ENCODE measurements at regions not wholly inside any gene's neighbourhood (a gene's known extent, or its start where the extent isn't known, plus 50 kb on each side); places are given as distances from the start of the nearest gene placed in this dataset.

GRCh38 chrX:7789200-7789599, 53.8 kb upstream of the VCX start:
- DNase-seq, result no peak

- DNase-seq, result no peak
Measured at GRCh38 chrX:7788334-7788733, 54.6 kb upstream of the VCX start.

- DNase-seq, result no peak
Measured at GRCh38 chrX:7787714-7788113, 55.3 kb upstream of the VCX start.

- no peak for DNase-seq
Measured at GRCh38 chrX:7784580-7784979, 58.4 kb upstream of the VCX start.

DNA sequence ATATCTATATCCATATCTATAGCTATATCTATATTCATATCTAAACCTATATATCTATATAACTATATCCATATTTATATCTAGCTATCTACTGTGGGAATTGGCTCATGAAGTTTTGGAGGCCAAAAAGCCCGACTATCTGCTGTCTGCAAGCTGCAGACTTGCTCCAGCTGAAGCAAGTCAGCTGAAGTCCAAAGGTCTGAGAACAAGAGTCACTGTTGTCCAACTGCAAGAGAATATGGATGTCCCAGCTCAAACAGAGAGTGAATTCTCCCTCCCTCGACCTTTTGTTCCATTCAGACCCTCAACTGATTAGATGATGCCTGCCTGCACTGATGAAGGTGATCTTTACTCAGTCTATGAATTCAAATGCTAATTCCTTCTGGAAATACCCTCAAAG, 63.3 kb upstream of the VCX start:
- DNase-seq, result no peak

- DNase-seq, result no peak
Measured at GRCh38 chrX:7775987-7776386, 67.0 kb upstream of the VCX start.

- DNase-seq, result no peak
Measured at GRCh38 chrX:7771788-7772438, 71.1 kb upstream of the VCX start.

GRCh38 chrX:7759830-7760229, 83.1 kb upstream of the VCX start:
- no peak for DNase-seq

- no peak for DNase-seq
Measured at GRCh38 chrX:7746856-7747255, 96.1 kb upstream of the VCX start.

- no peak for DNase-seq
Measured at GRCh38 chrX:7730071-7730470, 112.9 kb upstream of the VCX start.

- no peak for DNase-seq
Measured at GRCh38 chrX:7720519-7720918, 122.5 kb upstream of the VCX start.

DNA sequence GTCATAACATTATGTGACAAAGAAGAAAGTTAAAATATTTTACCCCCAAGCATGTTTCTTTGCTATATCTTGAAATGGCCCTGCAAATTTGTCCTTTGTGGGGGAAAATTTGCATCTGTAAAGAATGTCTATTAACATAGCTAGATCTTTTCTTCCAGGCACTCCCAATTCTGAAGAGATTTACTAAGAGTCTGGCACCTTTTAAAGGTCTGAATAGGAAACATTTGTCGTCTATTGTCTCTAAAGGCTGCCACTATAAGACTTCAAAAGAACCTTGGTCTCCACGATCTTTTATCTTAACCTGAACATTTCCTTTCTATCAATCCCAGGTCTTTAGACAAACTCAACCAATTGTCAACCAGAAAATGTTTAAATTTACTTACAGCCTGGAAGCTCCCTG, 128.6 kb upstream of the VCX start:
- no peak for DNase-seq

DNA sequence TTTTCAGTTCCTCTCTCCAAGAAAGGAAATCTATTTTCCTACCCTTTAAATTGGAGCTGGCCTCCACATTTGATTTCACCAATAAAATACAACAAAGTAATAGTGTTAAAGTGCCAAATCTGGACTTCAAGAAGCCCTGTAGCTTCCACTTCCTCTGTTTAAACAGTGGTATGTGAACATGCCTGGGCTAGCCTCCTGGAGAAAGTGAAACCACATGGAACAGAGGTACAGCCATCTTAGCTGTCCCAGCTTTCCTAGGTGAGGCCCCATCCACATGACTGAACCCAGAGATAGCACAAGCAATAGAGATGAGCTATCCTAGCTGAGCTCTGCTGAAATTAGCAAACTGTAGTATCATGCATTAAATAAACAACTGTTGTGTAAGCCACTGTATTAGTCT, 131.8 kb upstream of the VCX start:
- no peak for DNase-seq

- no peak for DNase-seq
Measured at GRCh38 chrX:7709845-7710244, 133.1 kb upstream of the VCX start.

GRCh38 chrX:7706032-7706431, 136.9 kb upstream of the VCX start:
- no peak for DNase-seq

GRCh38 chrX:7704205-7704604, 138.8 kb upstream of the VCX start:
- no peak for DNase-seq

- no peak for DNase-seq
Measured at GRCh38 chrX:7698248-7698647, 144.7 kb upstream of the VCX start.

DNA sequence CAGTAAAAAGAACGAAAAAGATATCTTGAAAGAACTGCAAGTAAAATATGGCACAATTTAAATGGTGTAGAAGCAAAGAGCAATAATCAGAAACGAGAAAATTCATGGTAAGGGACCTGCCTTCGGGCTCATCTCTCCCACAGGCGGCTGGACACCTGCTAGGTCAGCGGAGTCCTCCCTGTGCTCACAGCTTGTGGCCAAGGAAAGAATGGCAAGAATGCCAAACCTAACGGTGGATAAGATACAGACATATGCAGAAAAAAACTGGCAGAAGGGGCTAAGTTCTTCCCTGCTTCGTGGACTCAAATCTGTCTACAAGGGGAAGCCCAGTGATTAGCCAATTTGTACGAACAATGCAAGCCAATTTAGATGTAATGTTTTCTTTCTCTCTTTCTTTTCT, 152.1 kb upstream of the VCX start:
- no peak for DNase-seq

DNA sequence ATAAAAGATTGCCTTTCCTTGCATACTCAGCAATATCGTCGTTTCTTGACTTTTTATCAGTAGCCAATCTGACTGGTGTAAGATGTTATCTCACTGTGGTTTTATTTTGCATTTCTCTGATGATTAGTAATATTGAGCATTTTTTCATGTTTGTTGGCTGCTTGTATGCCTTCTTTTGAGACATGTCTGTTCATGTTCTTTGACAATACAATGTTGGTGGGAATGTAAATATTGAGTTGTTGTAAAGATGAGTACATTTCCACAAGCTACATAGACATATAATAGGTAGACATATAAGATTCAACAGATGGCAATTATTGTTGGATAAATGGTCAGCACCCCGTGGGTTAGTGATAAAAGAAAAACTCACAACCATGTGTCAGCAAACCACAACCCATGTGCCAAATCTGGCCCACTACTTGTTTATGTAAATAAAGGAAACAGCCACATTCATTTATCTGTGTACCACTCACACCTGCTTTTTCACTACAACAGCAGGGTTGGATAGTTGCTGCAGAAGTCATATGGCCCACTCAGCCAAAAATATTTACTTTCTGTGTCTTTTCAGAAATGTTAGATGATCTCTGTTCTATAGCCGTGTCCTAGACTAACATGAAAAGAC, 153.1 kb upstream of the VCX start:
- no peak for DNase-seq

DNA sequence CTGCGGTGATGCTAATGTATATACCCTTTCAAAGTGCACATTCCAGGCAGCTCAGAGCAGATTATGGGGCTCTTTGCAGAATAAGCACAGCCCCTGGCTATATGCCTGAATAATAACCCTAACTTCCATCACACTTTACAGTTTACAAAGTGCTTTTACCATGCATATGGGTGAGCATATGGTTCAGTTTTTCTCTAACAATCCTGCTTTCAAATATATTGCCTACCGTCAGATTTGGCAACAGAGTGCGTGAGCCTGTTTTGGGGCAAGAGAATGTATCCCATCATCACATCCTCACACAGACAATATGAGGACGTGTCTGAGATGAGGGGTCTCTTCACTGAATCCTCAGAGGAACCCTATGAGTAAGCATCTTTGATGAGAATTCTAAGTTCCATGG, 162.8 kb upstream of the VCX start:
- no peak for DNase-seq

DNA sequence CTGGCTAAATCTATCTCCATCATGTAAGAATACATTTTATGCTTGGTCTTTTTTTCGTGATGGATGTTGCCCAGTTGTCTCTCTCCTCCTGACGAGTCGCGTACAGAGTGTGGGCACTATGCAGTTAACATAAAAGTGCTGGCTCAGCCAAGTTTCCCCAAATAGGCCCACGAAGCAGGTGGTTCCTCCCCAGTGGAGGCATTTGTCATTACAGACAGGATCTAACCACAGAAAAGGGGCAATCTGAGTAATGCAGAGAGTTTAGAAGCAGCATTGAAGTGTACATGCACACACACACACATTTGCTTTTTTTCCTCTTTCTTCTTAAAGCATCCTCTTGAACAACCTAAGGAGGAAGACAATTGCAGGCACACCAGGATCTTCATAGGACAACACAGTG, 188.7 kb upstream of the VCX start:
- DNase-seq, result no peak

GRCh38 chrX:7647831-7648230, 195.1 kb upstream of the VCX start:
- DNase-seq, result no peak

GRCh38 chrX:7641141-7641540, 201.8 kb upstream of the VCX start:
- DNase-seq, result no peak

DNA sequence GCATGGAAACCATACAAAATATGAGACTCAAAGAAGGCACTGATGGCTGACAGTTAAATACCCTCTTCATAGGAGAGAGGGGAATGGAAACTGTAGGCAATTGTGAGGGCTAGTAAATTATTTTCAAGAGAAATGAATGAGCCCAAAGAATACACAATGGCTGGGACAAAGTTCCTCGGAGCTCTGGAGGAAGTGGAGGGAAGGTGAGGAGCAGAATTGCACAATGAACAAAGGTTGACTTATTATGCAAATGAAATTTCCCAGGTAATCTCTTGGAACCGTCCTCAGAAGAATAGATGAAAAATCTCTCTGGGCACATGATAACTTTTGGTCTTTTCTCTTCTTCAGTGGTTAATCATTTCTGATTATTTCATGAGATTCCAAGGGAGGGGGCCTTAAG, 202.6 kb upstream of the VCX start:
- no peak for DNase-seq

DNA sequence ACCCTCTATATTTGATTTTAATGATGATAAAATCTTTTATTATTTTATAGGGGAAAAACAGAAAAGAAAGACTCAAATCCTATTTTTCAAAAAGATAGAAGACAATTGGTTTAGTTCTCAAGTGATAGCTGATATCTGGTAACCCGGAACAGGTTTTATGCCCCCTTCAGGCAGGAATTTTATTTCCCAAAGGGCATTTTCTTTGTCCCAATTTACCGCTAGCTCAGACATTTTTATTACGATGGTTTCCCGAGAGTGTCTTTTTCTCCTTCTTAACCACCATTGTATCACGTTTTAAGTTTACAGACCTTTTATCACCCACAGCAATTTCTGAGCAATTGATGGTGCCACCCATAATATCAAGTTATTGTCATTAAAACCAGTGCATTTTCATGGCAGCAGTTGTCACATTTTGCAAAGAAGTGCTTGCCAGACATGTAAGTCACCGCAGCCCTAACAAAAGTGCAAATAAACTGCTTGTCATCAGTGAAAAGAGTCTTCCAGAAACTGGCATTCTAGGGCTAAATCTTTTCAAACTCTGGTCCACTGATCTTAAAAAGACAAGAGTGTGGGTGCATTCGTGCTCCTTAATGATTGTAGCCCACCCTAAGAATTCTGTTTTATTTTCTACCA, 204.8 kb upstream of the VCX start:
- no peak for DNase-seq
